Esophagus muscularis mucosa (tissue), 4 donors: ENCODE measurements at regions not wholly inside any gene's neighbourhood (a gene's known extent, or its start where the extent isn't known, plus 50 kb on each side); places are given as distances from the start of the nearest gene placed in this dataset.

Source experiments
- DNase-seq: peaks from one replicate; pipeline ENCODE4 v3.0.0-alpha.2; 2017; ENCODE audit errors: extremely low spot score
- H3K27ac ChIP-seq, 4 donors: fragments of 200-600 bp; sonication (generic); replicated peaks in 1 of 4; 1 replicate in 3 of 4; 2 replicates in 1 of 4; pipeline ENCODE4 v1.5.1; 2016 to 2019; ENCODE audit warnings: mild to moderate bottlenecking in 1 of 4
- H3K27me3 ChIP-seq, 4 donors: fragments of 200-600 bp; sonication (generic); one replicate each; pipeline versions ENCODE4 v1.5.1 to v1.6.0; 2016 to 2019
- H3K36me3 ChIP-seq, 4 donors: fragments of 200-600 bp; sonication (generic); one replicate each; pipeline ENCODE4 v1.5.1; 2016 to 2019
- H3K4me1 ChIP-seq, 4 donors: fragments of 200-600 bp; sonication (generic); one replicate each; pipeline ENCODE4 v1.5.1; 2016 to 2019
- H3K4me3 ChIP-seq, 4 donors: fragments of 200-600 bp; sonication (generic); 1 replicate in 2 of 4; 2 replicates in 2 of 4; pipeline ENCODE4 v1.5.1; 2016 to 2019; ENCODE audit warnings: mild to moderate bottlenecking in 4 of 4, moderate library complexity in 1 of 4
- H3K9me3 ChIP-seq, 4 donors: fragments of 200-600 bp; sonication (generic); 1 replicate in 3 of 4; 2 replicates in 1 of 4; pipeline ENCODE4 v1.5.1; 2016 to 2019
- CTCF ChIP-seq, 3 experiments: fragments of 200-600 bp in 2 of 3; fragments of 450-650 bp in 1 of 3; sonication (generic) in 2 of 3; IDR thresholded peaks; one replicate each; pipeline ENCODE4 v1.5.1; 2017 to 2019; ENCODE audit warnings: antibody characterized with exemption in 3 of 3, mild to moderate bottlenecking in 2 of 3, moderate library complexity in 1 of 3
- EP300 ChIP-seq: sonication (generic); formaldehyde crosslinking; IDR thresholded peaks from one replicate; pipeline ENCODE4 v1.6.1; 2017; ENCODE audit warnings: antibody characterized with exemption
- POLR2A ChIP-seq: fragments of 450-650 bp; IDR thresholded peaks from one replicate; pipeline ENCODE4 v1.6.1; 2017; ENCODE audit warnings: antibody characterized with exemption, moderate library complexity, mild to moderate bottlenecking, low read depth
- POLR2AphosphoS5 ChIP-seq, 2 donors: sonication (generic); formaldehyde crosslinking; IDR thresholded peaks; one replicate each; pipeline ENCODE4 v1.6.1; 2017; ENCODE audit warnings: antibody characterized with exemption in 2 of 2
- WGBS: methylation state at CpG from one replicate; pipeline ENCODE4 v1.1.5; 2018; 5-methylcytosine and 5-hydroxymethylcytosine counted together
- intact Hi-C: fragments of 100-400 bp; cut with DNase I; formaldehyde crosslinking; loops from one replicate; pipeline ENCODE4 v1.15.1; 2023

DNA sequence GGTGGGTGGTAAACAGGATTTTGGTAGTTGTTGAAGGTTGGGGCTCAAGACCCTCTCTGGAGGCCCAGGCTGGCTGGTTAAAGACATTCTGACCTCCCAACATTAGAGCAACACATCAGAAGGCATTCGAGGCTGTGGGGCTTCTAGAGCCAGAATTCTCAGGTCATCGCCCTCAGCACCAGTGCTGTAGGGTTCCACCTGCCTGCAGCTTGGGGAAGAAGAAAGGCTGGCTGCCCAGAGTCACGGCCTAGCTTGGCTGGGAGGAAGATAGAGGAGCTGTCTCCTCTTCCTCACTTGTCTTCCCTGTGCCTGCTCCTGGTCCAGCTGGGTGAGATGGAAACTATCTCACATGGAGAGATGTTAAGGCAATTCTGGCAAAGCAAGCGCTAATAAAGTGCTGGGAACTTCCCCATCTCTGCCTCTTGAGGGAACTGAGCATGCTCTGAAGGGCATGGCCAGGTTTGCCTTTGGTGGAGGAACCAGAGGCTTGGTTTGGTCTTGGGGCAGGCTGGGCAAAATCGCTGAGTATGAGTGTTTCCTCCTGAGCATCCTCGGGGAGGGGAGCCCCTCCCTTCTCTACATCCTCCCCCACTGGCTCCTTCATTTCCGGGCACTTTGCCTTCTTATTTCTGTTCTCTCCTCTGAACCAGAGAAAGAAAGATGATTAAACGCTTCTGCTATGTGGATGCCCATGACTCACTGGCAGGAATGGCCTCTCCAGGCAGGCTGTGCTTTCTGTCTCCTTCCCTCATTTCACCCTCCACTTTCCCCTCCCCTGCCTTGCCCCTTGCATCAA is 509.0 kb upstream of the PODXL start:
- no peaks in the 10 kb centered on the region for H3K27me3 ChIP-seq
- H3K36me3 ChIP-seq, result no peaks in the 10 kb centered on the region
- no peak overlapping the region for H3K4me3 ChIP-seq
- no peaks in the 10 kb centered on the region for H3K9me3 ChIP-seq
- intact Hi-C loops, result no loop called here
- 36% methylated on average over 7 of the region's 8 CpGs for WGBS
- peak; percentile 64 to 76 for TF ChIP-seq POLR2AphosphoS5 (IDR thresholded peaks at IDR 0.05)
- no peak for TF ChIP-seq CTCF (IDR thresholded peaks at IDR 0.05)
- TF ChIP-seq POLR2A, result no peak
- no peak for TF ChIP-seq EP300
- peak overlapping the region; percentile 81 to 90 (median 88) for H3K27ac ChIP-seq
- DNase-seq, result no peak
- H3K4me1 ChIP-seq, result peaks cover 25 to 42% (median 34%) of the 10 kb centered on the region in 4 donors

DNA sequence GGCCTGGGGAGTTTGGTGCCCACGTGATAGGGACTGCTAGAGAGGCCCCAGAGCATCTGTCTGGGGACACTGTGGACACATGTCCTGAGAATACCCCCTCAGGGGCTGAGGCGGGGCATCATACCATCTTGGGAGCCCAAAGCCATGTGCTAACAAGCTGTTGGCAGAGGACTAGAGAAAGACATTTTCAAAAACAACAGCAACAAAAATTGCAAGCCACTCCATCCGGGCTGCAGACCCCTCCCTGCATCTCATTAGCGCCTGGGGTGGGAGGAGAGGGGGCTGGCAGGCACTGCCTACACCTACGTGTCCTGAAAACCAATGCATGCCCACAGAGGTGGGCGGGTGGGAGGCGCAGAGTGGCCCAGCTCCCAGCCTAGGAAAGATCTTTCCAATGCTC is 507.4 kb upstream of the PODXL start:
- no peaks in the 10 kb centered on the region for H3K9me3 ChIP-seq
- 82% methylated on average over 7 of the region's 7 CpGs for WGBS
- H3K27me3 ChIP-seq, result no peaks in the 10 kb centered on the region
- intact Hi-C loops, result no loop called here
- peaks cover 25 to 36% (median 34%) of the 10 kb centered on the region in 4 donors for H3K4me1 ChIP-seq
- no peaks in the 10 kb centered on the region for H3K36me3 ChIP-seq
- no peak overlapping the region for H3K27ac ChIP-seq
- DNase-seq, result no peak
- TF ChIP-seq POLR2A (no peak), POLR2AphosphoS5 (IDR thresholded peaks at IDR 0.05) (no peak), CTCF (IDR thresholded peaks at IDR 0.05) (no peak), EP300 (no peak)
- H3K4me3 ChIP-seq, result no peak overlapping the region

DNA sequence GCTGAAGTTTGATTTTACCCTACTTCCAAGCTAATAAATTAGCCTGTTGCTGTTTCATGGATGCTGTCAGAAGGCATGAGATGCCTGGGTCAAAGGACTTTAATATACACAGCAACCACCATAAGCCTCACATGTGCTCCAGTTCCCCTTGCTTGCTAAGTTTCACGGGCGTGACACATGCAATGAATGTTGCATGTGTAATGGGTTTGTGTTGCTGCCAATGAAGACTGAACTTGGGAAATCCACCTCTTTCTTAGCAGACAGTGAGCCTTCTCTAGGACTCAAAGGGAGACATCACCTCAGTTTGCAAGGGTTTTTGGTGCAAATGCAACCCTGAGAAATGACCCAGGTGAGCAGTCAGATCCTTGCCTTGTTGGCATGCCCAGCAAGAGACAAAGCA is 505.5 kb upstream of the PODXL start:
- no peak overlapping the region for H3K27ac ChIP-seq
- no peak overlapping the region for H3K4me3 ChIP-seq
- no peak for DNase-seq
- H3K27me3 ChIP-seq, result no peaks in the 10 kb centered on the region
- WGBS, result 96% methylated on average over 2 of the region's 2 CpGs
- H3K4me1 ChIP-seq, result peaks cover 18 to 22% (median 21%) of the 10 kb centered on the region in 4 donors
- H3K9me3 ChIP-seq, result peaks cover 0 to 4% (median 0%) of the 10 kb centered on the region in 4 donors
- intact Hi-C loops, result no loop called here
- H3K36me3 ChIP-seq, result no peaks in the 10 kb centered on the region
- TF ChIP-seq CTCF (IDR thresholded peaks at IDR 0.05) (no peak), POLR2AphosphoS5 (IDR thresholded peaks at IDR 0.05) (no peak), POLR2A (no peak), EP300 (no peak)

DNA sequence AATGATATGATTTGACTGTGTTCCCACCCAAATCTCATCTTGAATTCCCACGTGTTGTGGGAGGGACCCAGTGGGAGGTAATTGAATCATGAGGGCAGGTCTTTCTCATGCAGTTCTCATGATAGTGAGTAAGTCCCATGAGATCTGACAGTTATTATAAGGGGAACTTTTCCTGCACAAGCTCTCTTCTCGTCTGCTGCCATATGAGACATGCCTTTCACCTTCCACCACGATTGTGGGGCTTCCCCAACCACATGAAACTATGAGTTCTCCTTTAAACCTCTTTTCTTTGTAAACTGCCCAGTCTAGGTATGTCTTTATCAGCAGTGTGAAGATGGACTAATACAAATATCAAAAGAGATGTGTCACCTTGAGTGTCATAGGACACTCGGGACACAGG is 502.7 kb upstream of the PODXL start:
- intact Hi-C loops, result no loop called here
- Histone ChIP-seq H3K27me3 (no peaks in the 10 kb centered on the region), H3K27ac (no peak overlapping the region), H3K36me3 (no peaks in the 10 kb centered on the region), H3K9me3 (peaks cover 0 to 4% (median 0%) of the 10 kb centered on the region in 4 donors), H3K4me1 (peaks cover 0 to 18% (median 17%) of the 10 kb centered on the region in 4 donors), H3K4me3 (no peak overlapping the region)
- WGBS, result 82% methylated on average over 4 of the region's 4 CpGs
- no peak for DNase-seq
- TF ChIP-seq EP300 (no peak), POLR2AphosphoS5 (IDR thresholded peaks at IDR 0.05) (no peak)

DNA sequence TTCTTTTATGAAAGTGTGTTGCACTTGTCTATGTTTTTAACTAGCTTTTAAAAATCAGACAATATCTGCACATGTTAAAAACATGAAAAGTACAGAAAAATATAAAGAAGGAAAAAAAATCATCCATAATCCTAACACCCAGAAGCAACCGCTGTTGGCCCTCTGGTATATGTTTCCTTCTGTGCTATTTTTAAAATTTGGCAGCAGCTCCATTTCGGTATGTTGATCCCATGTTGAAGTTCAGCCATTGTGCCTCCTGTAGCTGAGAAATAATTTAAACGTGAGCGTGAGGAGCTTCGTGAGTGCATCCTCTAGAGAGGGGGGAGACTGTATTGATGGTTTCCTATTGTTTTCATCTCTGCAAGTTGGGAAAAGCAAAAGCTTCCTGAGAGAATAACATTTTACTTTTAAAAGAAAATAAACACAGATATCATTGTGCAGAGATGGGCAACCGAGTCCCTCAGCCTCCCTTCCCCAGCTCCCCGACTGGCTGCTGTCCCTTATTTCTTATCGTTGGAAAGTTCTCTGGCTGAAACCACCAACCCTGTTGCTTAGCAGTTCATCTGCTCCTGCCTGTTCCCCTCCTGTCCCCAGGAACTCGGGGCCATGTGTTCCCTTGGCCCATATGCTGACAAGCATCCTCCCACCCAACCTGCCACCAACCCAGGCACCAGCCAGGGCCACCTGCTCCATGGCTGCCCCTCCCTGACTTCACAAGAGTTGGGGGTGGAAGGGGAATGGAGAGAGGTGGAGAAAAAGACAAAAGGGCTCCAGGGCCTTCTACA is 499.1 kb upstream of the PODXL start:
- H3K4me1 ChIP-seq, result peaks cover 0 to 49% (median 38%) of the 10 kb centered on the region in 4 donors
- DNase-seq, result no peak
- 38% methylated on average over 9 of the region's 9 CpGs for WGBS
- no peak overlapping the region for H3K27ac ChIP-seq
- no peak for TF ChIP-seq EP300
- no peak for TF ChIP-seq POLR2AphosphoS5 (IDR thresholded peaks at IDR 0.05)
- TF ChIP-seq CTCF (IDR thresholded peaks at IDR 0.05), result no peak
- no peak for TF ChIP-seq POLR2A
- intact Hi-C loops, result no loop called here
- no peaks in the 10 kb centered on the region for H3K27me3 ChIP-seq
- peaks cover 0 to 4% (median 0%) of the 10 kb centered on the region in 4 donors for H3K9me3 ChIP-seq
- no peak overlapping the region for H3K4me3 ChIP-seq
- no peaks in the 10 kb centered on the region for H3K36me3 ChIP-seq
